SKM-1 treated with dmso at 0.1 percent for 144 hours (cell line): ENCODE measurements at regions not wholly inside any gene's neighbourhood (a gene's known extent, or its start where the extent isn't known, plus 50 kb on each side); places are given as distances from the start of the nearest gene placed in this dataset.

ENCODE experiments used
- DNase-seq: peaks from one replicate; lab custom pipeline; 2025; ENCODE audit not compliant: unreplicated experiment; lab: John Stamatoyannopoulos, UW

DNA sequence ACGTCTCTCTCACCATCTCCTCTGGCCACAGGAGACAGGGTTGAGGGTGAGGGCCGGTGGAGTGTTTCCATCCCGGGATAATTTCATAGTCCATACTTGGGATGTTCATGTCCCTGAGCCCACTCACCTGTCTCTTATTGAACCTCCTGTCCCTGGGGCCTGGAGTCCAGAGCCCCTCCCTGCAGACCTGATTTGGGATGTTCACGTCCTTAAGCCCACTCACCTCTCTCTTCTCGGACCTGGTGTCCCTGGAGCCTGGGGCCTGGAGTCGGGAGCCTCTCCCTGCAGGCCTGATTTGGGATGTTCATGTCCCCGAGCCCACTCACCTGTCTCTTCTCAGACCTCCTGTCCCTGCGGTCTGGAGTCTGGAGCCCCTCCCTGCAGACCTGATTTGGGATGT, 868.2 kb downstream of the BRD1 start:
- DNase-seq, result no peak

DNA sequence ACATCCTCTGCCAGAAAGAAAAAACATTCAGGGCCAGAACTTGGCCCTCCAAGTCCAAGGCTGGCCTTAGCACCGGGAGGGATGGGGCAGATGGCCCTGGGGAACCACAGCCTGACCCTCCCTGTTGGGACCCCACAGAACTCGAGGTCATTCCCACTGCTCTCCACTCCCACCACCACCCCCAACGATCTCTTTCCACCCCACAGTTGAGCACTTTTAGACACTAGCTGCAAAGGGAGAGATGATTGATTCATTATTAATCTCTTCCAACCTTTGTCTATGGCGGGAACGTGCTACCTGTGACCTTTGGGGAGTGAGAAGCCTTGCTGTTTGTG, 869.7 kb downstream of the BRD1 start:
- DNase-seq, result no peak

DNA sequence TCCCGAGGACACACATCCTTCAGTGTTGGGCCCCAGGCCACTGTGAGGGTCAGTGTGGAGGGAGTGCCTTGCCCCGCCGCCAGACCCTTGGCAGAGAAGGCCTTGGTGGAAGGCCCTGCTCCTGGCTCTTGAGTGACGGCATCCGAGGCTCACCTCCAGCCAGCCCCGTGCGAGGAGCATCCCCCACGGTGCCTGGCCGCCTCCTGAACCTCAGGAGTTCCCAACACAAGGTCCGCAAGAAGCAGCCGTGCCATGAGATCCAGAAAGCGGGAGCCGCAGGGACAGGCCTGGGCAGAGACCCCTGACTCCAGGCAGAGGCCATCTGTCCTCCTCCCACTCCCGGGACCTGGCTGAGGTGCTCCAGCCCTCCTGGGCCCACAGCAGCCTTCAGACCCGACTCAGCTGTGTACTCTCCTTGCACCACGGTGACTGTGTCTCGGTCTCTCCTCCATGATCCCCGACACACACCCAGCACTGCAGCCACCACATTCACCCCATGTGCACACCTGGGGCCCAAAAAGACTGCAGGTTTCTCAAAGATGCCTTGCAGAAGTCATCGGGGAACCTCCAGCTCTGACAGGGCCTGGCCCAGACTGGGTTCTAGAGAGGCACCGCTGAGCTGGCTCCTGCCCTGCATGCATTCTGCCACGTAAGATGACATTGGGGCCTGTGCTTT, 870.2 kb downstream of the BRD1 start:
- no peak for DNase-seq

DNA sequence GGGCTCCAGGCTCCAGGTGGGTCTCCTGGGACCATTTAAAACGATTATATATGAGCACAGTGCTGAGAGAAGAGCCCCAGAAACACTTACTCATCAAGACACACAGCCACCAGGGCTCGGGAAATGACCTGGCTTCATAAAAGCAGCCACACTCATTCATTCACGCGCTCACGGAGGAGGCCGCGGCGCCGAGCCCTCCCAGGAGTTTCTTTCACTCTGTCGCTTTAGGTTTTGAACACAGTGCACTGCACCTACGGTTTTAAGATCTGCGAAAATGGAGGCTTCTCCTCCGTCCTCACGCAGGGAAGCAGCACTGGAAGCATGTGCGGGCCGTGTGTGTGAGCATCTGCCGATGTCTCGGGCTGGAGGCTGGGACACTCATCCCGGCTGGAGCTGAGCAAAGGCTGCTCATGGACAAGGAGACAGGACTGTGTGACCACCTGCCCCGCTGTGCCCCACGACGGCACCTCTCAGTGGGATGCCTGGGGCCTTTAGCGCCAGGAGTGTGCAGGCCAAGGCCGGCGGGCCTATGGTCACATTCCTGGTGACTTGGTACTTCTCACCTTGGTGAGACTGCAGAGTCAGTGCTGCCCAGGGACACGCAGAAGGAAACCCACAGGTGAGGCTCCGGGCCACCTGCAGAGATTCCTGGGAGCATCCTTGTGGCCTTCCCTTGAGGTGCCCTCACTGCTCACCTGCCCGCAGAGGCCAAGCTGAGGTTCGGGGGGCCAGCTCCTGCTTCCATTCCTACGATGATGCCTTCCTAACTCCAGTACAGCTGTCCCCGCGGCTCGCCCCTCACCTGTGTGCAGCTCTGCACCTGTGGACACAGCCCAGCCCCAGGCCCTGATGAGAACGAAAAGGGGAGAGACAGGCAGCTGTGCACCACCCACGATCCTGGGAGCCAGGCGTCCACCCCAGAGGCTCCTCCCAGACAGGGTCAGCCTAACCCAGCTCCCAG, 872.0 kb downstream of the BRD1 start:
- DNase-seq, result no peak

DNA sequence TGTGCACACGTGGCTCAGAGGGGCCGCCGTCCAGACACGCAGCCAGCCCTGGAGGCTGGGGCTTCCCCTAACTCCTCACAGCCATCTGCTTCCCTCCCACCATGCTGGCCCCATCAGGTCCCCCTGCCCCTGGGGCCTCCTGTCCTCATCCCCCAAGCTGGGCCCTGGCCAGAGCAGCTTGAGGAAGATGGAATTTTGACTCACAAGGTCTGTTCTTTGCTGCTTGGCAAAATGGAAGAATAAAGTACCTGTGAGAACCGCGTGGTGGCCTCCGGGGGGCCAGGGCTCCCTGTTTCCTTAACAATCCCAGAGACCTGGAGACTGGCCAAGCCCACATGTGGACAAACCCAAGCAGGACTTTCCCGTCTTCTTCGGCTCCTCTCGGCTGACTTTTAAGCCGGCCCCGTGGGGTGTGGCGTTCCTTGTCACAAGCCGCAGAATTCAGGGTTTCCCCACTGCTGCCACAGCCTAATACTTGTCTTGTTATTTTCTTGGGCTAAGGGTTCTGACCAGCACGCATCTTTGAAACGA, 872.8 kb downstream of the BRD1 start:
- DNase-seq, result no peak

DNA sequence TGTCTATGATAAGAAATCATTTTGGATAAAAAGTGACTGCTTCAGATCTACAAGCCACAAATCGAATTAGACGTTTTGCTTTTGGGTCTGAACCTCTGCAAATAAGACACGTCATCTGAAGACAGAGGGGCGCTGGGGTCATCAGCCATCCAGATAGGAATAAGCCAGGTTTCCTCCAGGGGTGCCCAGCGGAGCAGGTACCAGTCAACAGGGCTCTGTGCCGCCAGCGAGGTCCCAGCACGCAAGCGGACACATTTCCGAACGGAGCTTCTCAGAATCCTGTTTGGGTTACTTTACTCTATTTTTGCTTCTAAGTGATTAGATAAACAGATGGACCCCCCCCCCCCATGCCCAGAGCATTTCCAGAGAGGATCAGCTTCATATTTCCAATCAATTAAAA, 873.8 kb downstream of the BRD1 start:
- no peak for DNase-seq

DNA sequence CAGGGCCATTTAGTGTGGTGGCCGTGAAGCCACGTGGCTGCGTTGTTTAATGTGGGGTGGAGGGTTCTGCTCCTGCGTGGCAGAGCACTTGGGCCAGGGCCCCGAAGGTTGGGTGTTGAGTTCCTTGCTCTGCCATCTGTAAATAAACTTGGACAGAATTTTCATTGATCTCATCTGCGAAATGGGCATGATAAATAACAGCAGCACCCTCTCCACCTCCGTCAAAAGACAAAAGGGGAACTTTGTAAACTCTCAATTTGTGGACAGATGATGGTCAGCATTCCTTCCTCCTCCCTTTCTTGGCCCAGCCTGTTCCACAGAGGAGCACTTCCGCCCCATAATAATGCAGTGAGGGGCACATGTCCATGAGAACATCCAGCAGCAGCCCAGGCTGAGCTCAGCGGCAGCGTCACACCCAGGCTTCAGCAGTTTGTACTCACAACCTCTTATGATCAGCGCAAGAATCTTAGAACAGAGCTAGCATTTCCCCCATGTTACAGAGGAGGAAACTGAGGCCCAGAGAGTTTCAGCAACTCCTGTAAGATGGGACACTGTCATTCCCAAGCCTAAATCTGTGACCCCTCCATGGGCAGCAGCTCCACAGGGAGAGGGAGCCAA, 874.5 kb downstream of the BRD1 start:
- no peak for DNase-seq

DNA sequence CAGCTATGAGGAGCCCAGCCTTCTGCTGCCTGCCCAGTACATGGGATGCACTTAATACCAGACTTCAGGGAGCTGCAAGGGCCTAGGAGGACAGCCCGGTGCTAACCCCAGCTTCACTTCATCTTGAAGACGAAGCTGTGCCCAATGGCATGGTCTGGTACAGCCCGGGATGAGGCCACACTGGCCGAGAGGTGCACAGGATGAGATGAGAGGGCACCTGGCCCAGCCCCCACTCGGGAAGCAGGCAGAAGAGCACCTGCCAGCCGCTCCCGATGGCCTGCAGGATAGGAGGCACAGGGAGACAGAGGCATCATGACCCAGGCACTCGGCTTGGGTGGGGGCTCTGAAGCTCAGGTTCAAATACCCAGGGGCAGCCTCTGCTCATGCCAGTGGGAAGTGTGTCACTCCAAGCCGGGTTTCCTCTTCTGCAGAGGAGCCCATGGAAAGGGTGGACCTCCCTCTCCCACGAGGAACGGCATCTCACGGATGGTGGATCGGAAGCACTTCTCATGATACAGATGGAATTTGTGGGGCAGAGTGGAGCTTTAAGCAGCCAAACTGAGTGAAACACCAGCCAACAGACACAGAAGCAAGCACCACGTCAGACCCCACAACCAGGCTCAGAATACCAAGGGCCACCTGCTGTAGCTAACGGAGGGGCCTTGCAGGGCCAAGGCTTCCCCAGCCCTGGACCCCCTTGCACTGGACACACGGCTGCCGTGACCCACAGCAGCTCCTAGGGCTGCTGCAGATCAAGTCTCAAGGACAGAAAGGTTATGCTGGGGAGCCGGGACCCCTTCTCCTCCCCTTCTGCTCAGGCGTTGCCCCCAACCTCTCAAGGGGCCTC, 875.2 kb downstream of the BRD1 start:
- DNase-seq, result no peak

DNA sequence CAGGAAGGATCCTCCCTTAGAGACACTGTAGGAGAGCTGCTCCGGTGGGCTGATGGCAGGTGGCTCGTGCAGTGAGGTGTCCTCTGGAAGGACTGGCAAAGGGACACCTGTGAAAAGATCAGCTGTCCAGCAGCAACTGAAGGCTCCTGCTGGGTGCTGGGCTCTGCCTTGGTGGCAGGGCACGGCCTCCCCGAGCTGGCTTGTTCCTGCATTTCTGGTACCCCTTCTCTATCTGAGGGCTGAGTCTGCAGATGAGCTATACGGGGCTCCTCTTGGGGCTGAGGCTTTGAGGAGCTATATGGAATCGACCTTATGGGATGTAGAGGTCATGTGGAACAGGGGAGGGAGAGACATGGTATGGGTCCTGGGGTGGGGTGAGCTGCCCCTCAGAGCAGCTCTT, 875.8 kb downstream of the BRD1 start:
- no peak for DNase-seq

DNA sequence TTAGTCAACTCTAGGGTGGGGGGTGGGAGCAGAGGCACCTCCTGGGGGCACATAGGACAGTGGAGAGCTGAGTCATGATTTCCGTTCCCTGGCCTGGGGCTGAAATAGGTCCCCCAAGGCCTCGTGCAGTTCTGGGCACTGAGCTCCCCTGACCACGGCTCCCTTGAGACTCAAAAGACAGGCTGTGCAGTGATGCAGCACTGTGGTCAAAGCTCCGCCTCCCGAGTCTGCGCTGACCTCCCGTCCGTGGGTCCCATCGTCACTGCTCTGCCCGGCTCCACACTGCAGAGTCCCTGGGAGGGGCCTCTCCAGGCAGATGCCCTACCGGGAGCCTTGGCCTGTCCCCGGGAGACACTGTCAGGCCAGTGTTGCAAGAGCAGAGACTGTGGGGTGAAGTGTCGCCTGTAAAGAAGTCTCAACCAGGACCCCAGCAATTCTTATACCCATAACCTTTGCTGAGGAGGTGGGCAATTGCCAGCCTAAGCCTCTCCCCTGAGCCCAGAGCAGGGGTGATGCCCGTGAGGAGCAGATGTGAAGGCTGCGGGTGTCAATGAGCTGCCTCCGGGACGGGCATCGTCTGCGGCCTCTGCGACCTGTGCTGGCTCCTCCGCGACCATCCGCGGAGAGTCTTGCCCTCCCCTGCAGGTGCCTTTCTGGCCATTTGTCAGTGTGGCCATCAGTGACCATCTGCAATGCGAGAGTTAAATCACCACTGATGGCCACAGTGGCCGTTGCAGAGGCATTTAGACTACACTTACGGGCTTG, 877.3 kb downstream of the BRD1 start:
- no peak for DNase-seq

DNA sequence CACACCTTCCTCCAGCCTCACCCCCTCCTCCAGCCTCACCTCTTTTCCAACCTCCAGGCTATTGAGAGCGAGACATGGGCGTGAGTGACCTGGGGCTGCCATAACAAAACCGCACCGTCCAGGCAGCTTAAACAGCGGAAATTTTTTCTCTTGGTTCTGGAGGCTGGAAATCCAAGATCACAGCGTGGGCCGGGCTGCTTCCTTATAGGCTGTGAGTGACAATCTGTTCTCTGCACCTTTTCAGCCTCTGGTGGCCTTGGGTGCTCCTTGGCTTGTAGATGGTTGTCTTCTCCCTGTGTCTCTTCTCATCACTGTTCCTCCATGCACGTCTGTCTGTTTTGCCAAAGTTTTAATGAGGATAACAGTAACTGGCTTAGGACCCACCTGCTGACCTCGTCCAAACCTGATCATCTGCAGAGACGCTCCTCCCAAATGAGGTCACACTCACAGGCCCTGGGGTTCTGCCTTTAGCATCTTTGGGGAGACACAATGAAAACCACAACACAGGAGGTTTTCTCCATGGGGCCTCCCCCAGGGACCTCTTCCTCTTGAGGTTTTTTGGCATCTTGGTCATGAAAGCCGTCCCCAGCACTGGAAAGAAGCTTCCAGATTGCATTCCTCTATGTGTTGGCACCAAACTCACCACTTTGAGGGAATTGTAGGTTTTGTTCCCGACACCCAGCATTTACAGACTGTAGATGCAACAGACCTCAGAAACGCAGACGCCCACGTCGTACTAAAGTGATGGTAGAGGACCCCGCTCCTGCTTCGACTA, 878.1 kb downstream of the BRD1 start:
- DNase-seq, result no peak

DNA sequence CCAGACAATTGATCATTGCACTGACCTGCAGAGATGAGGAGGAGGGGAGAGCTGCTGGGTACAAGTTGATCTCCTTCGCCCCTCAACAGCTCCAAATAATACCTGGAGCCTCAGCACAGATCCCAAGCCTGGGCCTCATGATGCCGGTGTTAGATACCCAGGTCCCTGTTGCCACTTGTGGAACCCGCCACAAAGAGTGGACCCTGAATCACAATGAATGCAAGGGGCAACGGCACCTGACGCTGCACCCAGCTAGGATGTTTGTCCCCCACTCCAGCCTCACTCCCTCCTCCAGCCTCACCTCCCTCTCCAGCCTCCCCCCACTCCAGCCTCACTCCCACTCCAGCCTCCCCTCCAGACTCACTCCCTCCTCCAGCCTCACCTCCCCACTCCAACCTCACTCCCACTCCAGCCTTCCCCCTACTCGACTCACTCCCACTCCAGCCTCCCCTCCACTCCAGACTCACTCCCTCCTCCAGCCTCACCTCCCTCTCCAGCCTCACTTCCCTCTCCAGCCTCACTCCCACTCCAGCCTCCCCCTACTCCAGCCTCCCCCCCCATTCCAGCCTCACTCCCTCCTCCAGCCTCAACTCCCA, 879.0 kb downstream of the BRD1 start:
- DNase-seq, result no peak

DNA sequence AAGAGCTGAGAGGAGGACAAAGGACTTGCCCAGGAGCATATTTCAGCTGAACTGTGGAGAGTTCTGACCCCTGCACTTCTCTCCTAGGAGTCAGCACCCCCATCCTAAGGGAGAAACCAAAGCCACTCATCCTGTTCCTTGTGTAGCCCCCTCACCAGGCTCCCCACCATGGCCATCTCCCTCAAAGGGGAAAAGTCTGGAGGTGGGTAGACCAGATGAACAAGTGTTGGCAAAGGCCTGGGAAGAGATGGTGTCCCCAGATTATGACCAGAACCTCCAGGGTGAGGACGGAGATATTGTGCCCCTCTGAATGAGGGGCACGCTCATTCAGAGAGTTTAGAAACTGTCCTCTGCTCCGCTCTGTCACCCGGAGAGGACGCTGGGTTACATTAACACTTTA, 880.0 kb downstream of the BRD1 start:
- no peak for DNase-seq

DNA sequence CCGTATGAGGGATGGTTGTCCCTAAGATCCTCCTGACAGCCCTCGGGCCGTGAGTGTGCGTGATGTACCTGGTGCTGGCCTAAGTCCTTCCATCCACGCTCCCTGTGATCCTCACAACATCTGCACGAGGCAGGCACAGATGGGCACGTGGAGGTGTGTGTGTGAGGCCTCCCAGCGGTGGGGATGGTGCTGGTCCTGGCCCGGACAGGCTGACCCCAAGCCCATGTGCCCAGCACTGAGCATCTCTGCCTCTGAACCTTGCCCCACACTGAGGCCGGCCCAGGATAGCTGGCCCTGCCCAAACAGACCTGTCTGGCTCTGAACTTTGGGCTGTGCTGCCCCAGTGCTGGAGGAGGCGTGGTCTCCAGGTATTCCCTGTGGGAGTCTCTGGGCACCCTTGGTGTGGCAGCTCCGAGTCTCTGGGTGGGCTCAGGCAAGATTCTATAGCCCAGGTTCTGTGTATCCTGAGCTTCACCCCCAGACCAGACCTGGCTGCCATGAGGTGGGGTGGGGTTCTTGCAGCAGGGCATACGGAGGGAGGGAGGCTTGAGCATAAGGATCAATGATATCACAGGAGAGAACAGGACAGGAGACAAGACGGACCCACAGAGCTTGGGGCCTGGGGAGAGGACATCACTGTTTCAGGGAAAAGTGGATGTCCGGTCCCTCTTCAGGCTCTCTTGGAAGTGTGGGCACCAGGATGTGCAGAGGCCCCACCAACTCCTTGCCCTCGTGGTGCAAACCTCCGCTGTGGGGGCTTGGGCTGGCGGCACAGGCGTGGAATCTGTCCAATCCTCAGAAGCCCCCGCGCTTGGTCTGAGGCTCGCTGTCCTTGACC, 881.8 kb downstream of the BRD1 start:
- no peak for DNase-seq

DNA sequence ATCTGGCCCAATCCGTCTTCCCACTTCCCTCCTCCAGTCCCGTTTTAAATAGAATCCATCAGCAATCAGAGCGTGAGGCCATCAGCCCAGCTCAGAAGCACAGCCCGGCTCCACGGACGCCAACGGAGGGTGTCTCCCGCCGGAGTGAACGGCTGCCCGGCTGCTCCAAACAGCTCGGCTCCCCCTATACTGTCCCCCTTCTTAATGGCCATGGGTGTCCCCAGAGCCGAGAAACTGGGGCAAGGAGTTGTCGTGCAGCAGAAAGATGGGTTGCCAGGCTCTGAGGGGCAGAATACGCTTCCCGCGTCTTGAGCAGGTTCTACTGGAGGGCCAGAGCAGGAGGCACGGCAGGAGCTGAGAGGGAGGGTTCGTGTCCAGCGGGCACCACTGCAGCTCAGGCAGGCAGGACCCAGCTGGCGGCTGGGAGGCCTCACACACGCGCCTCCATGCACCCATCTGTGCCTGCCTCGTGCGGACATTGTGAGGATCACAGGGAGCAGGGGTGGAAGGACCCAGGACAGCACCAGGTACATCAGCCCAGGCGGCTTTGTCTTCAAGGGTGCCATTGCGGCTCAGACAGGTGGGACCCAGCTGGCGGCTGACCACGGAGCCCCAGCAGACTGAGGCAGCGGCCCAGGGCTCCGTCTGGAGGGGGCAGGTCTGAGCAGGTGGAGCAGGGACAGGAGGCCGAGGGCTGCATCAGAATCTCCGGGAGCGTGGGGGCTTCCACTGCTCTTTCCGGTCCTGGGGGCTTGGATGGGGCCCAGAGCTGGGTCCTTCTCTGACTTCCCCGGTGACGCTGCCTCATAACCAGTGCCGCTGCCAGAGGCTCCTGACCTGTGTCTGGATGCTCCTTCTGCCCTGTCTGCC, 882.7 kb downstream of the BRD1 start:
- DNase-seq, result no peak

DNA sequence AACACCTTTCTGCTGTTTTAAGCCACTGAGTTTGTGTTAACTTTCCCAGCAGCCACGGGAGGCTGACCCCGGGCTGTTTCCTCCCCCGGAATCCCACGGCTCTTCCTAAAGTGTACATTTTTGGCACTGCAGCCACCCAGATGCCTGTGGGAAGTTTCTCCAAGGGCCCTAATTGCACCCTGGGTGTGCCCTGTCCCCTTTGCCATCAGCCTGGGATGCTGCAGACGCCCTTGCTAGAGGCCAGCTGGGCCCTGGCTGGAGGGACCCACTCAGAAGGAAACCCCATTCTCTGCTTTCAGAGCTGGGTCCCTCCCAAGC, 883.3 kb downstream of the BRD1 start:
- DNase-seq, result no peak
